Small intestine (tissue), 7 donors: ENCODE measurements at regions not wholly inside any gene's neighbourhood (a gene's known extent, or its start where the extent isn't known, plus 50 kb on each side); places are given as distances from the start of the nearest gene placed in this dataset.

Experiments
- DNase-seq, 2 donors: peaks; one replicate each; pipeline versions ENCODE4 v3.0.0 to v3.0.0-alpha.2; 2013
- FAIRE-seq: peaks from 2 replicates; lab custom pipeline; 2012; peaks lifted over from hg19 to GRCh38; lab: Jason Lieb, UNC
- H3K27ac ChIP-seq, 3 donors: one replicate each; pipeline ENCODE4 v1.5.1; 2013; ENCODE audit warnings: low read length in 2 of 3, mild to moderate bottlenecking in 2 of 3, control low read depth in 1 of 3, inconsistent platforms in 1 of 3, low read depth in 1 of 3, moderate library complexity in 1 of 3
- H3K27me3 ChIP-seq, 3 donors: one replicate each; pipeline ENCODE4 v1.6.1; 2013; ENCODE audit warnings: low read length in 3 of 3, inconsistent platforms in 1 of 3; ENCODE audit not compliant: control insufficient read depth in 3 of 3, insufficient read depth in 3 of 3
- H3K36me3 ChIP-seq, 3 donors: one replicate each; pipeline ENCODE4 v1.6.1; 2013; ENCODE audit warnings: low read length in 3 of 3, inconsistent platforms in 1 of 3, low read depth in 1 of 3, mild to moderate bottlenecking in 1 of 3, moderate library complexity in 1 of 3; ENCODE audit not compliant: control insufficient read depth in 3 of 3, insufficient read depth in 2 of 3
- H3K4me1 ChIP-seq, 3 donors: one replicate each; pipeline ENCODE4 v1.6.1; 2013; ENCODE audit warnings: low read length in 2 of 3, inconsistent platforms in 1 of 3, low read depth in 1 of 3, mild to moderate bottlenecking in 1 of 3, moderate library complexity in 1 of 3; ENCODE audit not compliant: control insufficient read depth in 3 of 3, insufficient read depth in 2 of 3
- H3K4me3 ChIP-seq, 3 donors: one replicate each; pipeline ENCODE4 v1.5.1; 2013; ENCODE audit warnings: low read length in 3 of 3, control low read depth in 1 of 3, inconsistent platforms in 1 of 3, low read depth in 1 of 3, mild to moderate bottlenecking in 1 of 3, moderate library complexity in 1 of 3
- H3K9me3 ChIP-seq, 2 donors: one replicate each; pipeline ENCODE4 v1.6.1; 2013; ENCODE audit warnings: low read depth in 1 of 2, low read length in 1 of 2; ENCODE audit not compliant: control insufficient read depth in 2 of 2, insufficient read depth in 1 of 2
- WGBS, 3 donors: extraction: QIAGEN DNeasy Blood & Tissue Kit; methylation state at CpG; one replicate each; pipeline ENCODE4 v1.1.7; 2013; 5-methylcytosine and 5-hydroxymethylcytosine counted together
- donor health status: healthy with polysubstance abuse.
- donor health status: control.
- donor health status: control.
- donor health status: Bipolar disorder and iron deficiency.
- donor health status: healthy.

DNA sequence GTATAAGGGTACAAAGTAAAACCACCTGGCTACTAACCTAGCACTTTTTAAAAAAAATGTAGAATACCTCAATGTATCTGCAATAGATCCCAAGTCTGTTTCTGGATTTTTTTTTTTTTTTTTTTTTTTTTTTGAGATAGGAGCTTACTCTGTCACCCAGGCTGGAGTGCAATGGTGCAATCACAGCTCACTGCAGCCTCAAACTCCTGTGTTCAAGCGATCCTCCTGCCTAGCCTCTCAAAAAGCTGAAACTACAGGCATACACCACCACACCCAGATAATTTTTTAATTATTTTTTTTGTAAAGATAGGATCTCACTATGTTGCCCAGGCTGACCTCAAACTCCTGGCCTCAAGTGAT is 537.5 kb upstream of the CAMK1G start:
- Histone ChIP-seq H3K36me3 (no peaks in the 10 kb centered on the region), H3K9me3 (no peaks in the 10 kb centered on the region), H3K27me3 (no peaks in the 10 kb centered on the region), H3K27ac (no peak overlapping the region), H3K4me1 (no peaks in the 10 kb centered on the region), H3K4me3 (no peak overlapping the region)
- DNase-seq (no peak), FAIRE-seq (no peak)
- WGBS, 3 donors, result 28 to 92% (median 60%) methylated on average over 1 of the region's 1 CpG

DNA sequence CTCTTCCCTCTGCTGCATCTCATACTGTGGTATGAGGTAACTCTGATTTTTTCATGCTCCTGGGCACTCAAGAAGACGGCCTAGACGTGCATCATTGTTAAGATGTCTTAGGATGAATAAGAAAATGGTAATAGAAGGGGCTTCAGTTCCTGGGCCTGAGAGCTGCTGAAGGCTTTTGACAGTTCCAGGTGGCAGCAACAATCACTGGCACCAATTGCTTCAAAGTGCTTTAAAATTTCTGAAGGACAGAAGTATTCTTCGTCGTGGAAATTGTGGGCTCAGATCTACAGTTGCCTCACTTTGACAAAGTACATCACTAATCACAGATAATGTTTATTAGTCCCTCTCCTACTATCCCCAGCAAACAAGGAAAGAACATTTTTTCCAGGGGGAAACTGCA is 536.6 kb upstream of the CAMK1G start:
- no peak overlapping the region for H3K27ac ChIP-seq
- no peaks in the 10 kb centered on the region for H3K36me3 ChIP-seq
- WGBS, 3 donors, result 88 to 91% (median 90%) methylated on average over 4 of the region's 4 CpGs
- H3K4me1 ChIP-seq, result no peaks in the 10 kb centered on the region
- H3K27me3 ChIP-seq, result no peaks in the 10 kb centered on the region
- H3K9me3 ChIP-seq, result no peaks in the 10 kb centered on the region
- no peak for DNase-seq
- no peak for FAIRE-seq
- H3K4me3 ChIP-seq, result no peak overlapping the region

DNA sequence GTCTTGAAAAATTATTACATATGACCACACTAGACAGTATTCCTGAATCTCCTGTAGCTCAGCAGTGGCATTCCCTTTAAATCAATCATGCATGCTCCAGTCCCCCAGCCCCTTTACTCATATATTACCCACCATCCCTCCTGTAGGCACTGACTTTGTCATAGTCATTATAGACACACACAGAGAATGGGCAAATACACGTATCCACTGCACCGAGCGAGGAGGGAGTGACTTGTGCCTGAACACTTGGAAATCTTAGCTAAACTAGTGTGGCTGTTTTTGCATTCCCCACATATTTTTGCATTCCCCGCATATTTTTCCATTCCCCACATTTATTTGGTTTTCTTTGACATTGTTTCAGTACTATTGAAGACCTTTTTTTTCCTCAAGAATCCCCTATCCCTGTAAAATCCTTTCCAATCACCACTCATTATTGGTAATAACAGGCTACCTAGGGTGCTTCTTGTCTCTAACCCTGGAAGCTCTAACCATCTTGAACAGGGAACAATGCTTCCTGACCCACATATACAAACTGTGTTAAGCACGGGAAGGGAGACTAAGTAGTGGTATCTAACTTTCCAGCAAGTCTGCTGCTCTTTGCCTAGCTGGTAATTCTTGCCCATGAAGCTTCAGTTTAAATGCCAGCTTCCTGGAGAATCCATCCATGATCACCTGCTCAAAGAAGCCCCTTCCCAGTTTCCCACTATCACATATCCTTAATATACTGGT is 534.4 kb upstream of the CAMK1G start:
- DNase-seq, result no peak

DNA sequence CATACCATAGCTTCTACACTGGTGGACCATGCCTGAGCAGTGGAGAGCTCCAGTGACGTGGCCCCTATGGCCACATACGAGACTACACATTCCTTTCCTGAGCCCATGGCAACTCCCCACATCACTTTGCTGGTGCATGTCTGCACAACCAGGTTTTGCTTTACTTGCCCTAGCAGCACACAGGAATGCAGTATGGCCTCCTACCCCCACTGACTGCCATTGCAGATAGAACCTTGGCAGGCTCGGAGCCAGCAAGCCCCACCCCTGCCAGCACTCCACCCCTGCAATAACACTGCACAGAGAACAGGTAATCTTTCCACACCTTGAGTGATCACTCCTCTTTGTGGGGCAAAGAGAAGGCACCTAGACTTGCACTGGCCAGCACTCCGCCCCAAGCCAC is 531.9 kb upstream of the CAMK1G start:
- Histone ChIP-seq H3K36me3 (no peaks in the 10 kb centered on the region), H3K4me1 (no peaks in the 10 kb centered on the region), H3K4me3 (no peak overlapping the region), H3K9me3 (no peaks in the 10 kb centered on the region), H3K27me3 (no peaks in the 10 kb centered on the region), H3K27ac (no peak overlapping the region)
- WGBS, 3 donors, result 48 to 81% (median 62%) methylated on average over 4 of the region's 4 CpGs
- FAIRE-seq, result no peak
- DNase-seq, result peak in 1 of 2 donors; percentile 32

More for the DNA sequence above, 534.4 kb upstream of the CAMK1G start:
- Histone ChIP-seq H3K4me1 (no peaks in the 10 kb centered on the region), H3K4me3 (no peak overlapping the region), H3K27ac (no peak overlapping the region), H3K36me3 (no peaks in the 10 kb centered on the region), H3K9me3 (no peaks in the 10 kb centered on the region), H3K27me3 (no peaks in the 10 kb centered on the region)
- whole genome bisulfite sequencing, 3 donors, result 69 to 83% (median 79%) methylated on average over 5 of the region's 5 CpGs
- FAIRE-seq, result no peak

DNA sequence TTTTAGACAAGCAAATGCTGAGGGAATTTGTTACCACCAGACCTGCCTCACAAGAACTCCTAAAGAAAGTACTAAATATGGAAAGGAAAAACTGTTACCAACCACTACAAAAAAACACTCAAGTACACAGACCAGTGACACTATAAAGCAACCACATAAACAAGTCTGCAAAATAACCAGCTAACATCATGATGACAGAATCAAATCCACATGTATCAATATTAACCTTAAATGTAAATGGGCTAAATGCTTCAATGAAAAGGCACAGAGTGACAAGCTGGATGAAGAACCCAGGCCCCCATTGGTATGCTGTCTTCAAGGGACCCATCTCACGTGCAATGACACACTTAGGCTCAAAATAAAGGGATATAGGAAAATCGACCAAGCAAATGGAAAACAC is 529.9 kb upstream of the CAMK1G start:
- Histone ChIP-seq H3K9me3 (no peaks in the 10 kb centered on the region), H3K27me3 (no peaks in the 10 kb centered on the region), H3K36me3 (no peaks in the 10 kb centered on the region), H3K4me1 (no peaks in the 10 kb centered on the region), H3K27ac (no peak overlapping the region), H3K4me3 (no peak overlapping the region)
- 65 to 88% (median 79%) methylated on average over 2 of the region's 2 CpGs for WGBS, 3 donors
- no peak for FAIRE-seq
- DNase-seq, result no peak

DNA sequence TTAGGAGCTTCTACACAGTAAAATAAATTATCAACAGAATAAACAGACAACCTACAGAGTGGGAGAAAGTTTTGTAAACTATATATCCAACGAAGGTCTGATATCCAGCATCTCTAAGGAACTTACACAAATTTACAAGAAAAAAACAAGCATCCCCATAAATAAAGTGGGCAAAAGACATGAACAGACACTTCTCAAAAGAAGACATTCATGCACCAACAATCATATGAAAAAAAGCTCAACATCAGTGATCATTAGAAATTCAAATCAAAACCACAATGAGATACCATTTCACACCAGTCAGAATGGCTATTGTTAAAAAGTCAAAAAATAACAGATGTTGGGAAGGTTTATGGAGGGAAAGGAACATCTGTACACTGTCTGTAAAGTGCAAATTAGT is 526.4 kb upstream of the CAMK1G start:
- no peaks in the 10 kb centered on the region for H3K4me1 ChIP-seq
- H3K4me3 ChIP-seq, result no peak overlapping the region
- H3K9me3 ChIP-seq, result no peaks in the 10 kb centered on the region
- DNase-seq (no peak), FAIRE-seq (no peak)
- H3K27me3 ChIP-seq, result no peaks in the 10 kb centered on the region
- H3K27ac ChIP-seq, result no peak overlapping the region
- 71 to 93% (median 93%) methylated on average over 1 of the region's 1 CpG for WGBS, 3 donors
- H3K36me3 ChIP-seq, result no peaks in the 10 kb centered on the region

DNA sequence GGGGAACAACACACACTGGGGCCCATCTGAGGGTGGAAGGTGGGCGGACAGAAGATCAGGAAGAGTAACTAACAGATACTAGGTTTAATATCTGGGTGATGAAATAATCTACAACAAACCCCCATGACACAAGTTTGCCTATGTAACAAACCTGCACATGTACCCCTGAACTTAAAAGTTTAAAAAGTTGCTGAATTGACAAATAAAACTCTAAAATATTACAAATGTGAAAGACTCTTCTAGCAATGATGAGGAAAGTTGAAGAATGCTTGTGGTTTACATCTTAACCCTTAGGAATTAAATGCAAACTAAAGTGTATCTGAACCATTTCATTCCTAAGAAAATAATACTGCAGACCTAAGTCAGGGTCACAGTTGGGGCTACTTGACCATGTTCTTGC is 525.6 kb upstream of the CAMK1G start:
- no peaks in the 10 kb centered on the region for H3K27me3 ChIP-seq
- no peak for DNase-seq
- no peaks in the 10 kb centered on the region for H3K9me3 ChIP-seq
- no peak overlapping the region for H3K4me3 ChIP-seq
- H3K27ac ChIP-seq, result no peak overlapping the region
- no peaks in the 10 kb centered on the region for H3K36me3 ChIP-seq
- WGBS, 3 donors, result 90 to 97% (median 93%) methylated on average over 1 of the region's 1 CpG
- no peak for FAIRE-seq
- H3K4me1 ChIP-seq, result no peaks in the 10 kb centered on the region

DNA sequence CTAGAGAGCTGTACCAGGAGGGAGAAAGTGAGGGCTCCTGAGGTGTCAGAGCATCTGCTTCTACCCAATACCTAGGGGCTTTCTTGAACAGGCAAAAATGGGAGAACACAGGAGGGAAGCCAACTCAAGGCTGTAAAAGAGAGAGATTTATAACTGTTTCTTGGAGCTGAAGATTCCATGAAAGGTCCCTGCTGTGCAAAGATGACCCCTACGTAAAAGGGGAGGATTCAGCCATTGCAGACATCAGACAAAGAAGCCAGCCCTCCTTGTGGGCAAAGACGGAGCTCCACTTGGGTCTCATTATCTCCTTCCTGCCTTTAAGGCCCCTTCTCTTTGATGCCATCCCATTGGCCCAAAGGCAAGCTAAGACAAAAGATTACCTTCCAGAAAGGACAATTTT is 524.1 kb upstream of the CAMK1G start:
- H3K36me3 ChIP-seq, result no peaks in the 10 kb centered on the region
- DNase-seq (no peak), FAIRE-seq (no peak)
- no peaks in the 10 kb centered on the region for H3K27me3 ChIP-seq
- H3K9me3 ChIP-seq, result no peaks in the 10 kb centered on the region
- no peak overlapping the region for H3K27ac ChIP-seq
- H3K4me3 ChIP-seq, result no peak overlapping the region
- H3K4me1 ChIP-seq, result no peaks in the 10 kb centered on the region
- WGBS, 3 donors, result 35 to 64% (median 58%) methylated on average over 2 of the region's 2 CpGs

DNA sequence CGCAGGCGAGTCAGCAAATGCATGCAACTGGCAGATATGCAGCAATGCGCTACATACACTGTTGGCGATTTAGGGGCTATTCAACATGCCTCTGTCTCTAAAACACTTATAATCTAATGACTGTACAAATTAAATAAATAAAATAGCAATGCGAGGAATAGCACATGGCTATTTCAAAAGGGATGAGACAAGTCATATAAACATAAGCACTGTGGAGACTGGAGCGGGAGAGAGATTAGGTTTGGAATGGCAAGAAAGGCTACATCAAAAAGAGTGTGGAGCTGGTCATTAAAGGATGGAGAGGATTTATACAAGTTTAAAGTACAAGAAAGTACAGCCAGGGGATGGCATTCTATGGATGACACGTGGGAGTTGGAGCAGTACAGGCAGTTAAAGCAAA is 523.5 kb upstream of the CAMK1G start:
- no peak for DNase-seq
- H3K4me3 ChIP-seq, result no peak overlapping the region
- H3K9me3 ChIP-seq, result no peaks in the 10 kb centered on the region
- H3K27ac ChIP-seq, result no peak overlapping the region
- WGBS, 3 donors, result 57 to 76% (median 72%) methylated on average over 7 of the region's 7 CpGs
- H3K4me1 ChIP-seq, result no peaks in the 10 kb centered on the region
- no peak for FAIRE-seq
- no peaks in the 10 kb centered on the region for H3K36me3 ChIP-seq
- no peaks in the 10 kb centered on the region for H3K27me3 ChIP-seq
